Upper lobe of right lung (tissue), 1 donor: ENCODE measurements at regions not wholly inside any gene's neighbourhood (a gene's known extent, or its start where the extent isn't known, plus 50 kb on each side); places are given as distances from the start of the nearest gene placed in this dataset.

Experiments used
- ATAC-seq: fragments of 200-7000 bp; cut with Tn5 transposase; one replicate; pipeline ENCODE4 v1.9.1; 2020; ENCODE audit warnings: mild to moderate bottlenecking, moderate library complexity
- DNase-seq: peaks from one replicate; pipeline ENCODE4 v3.0.0-alpha.2; 2020
- H3K27ac ChIP-seq: fragments of 200-600 bp; one replicate; pipeline ENCODE4 v1.8.0; 2022
- H3K27me3 ChIP-seq: fragments of 200-600 bp; one replicate; pipeline ENCODE4 v1.8.0; 2022; ENCODE audit warnings: mild to moderate bottlenecking
- H3K36me3 ChIP-seq: fragments of 200-600 bp; one replicate; pipeline ENCODE4 v1.8.0; 2022
- H3K4me1 ChIP-seq: fragments of 200-600 bp; one replicate; pipeline ENCODE4 v1.8.0; 2022
- H3K4me3 ChIP-seq: fragments of 200-600 bp; one replicate; pipeline ENCODE4 v1.8.0; 2022; ENCODE audit warnings: mild to moderate bottlenecking
- H3K9me3 ChIP-seq: fragments of 200-600 bp; one replicate; pipeline ENCODE4 v1.8.0; 2022
- CTCF ChIP-seq: fragments of 200-600 bp; IDR thresholded peaks from one replicate; pipeline ENCODE4 v1.8.0; 2022; ENCODE audit warnings: antibody characterized with exemption
- intact Hi-C: fragments of 100-400 bp; cut with DNase I; formaldehyde crosslinking; loops from one replicate; pipeline ENCODE4 v1.11.0; 2022
- donor health status: DM: no; HTN: yes; CAD: no; lungs with severe emphysema.

DNA sequence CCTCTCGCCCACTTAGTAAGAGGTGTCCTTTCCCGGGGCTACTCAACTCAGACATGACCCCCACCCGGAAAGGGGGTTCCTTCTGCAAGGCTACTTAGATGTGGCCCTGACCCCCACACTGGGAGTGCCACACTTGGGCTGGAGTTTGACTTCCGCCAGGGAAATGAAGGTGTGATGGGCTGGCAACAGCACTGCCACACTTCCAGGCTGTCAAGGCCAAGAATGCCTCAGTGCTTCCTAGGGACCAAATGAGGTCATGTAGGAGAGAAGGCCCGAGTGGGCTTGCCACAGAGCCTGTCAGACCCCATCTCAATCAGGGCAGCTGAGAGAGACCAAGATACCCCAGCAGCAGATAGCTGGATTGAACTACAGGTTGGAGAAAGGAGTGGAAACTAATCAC lies 55.5 kb downstream of the DRD1 start:
- no peak for TF ChIP-seq CTCF
- intact Hi-C loops: no loop called here
- ATAC-seq: no peak

DNA sequence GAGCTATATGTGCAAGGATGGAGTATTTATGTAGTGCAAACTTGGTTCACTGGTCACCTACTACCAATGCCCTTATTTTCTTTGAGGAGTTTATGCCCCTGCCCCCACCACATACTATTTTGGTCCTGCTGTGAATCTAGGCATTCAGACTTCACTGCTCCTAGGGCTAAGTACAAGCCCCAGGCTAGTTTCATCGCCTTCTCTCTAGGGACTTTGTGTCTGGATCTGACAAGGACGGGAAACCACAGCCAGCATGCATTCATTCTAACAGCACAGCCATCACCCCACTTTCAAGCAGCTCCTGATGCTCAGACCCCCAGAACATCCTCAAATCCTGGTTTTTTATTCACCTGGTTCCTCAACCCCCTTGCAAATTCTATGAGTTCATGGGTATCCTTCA lies 56.8 kb downstream of the DRD1 start:
- no peaks in the 10 kb centered on the region for H3K9me3 ChIP-seq
- no peak overlapping the region for H3K4me3 ChIP-seq
- no peak for TF ChIP-seq CTCF
- no peaks in the 10 kb centered on the region for H3K4me1 ChIP-seq
- H3K36me3 ChIP-seq: no peaks in the 10 kb centered on the region
- no peak overlapping the region for H3K27ac ChIP-seq
- DNase-seq (no peak), ATAC-seq (no peak)
- no peaks in the 10 kb centered on the region for H3K27me3 ChIP-seq
- intact Hi-C loops: no loop called here

More for the DNA sequence above, 55.5 kb downstream of the DRD1 start:
- Histone ChIP-seq H3K9me3 (no peaks in the 10 kb centered on the region), H3K36me3 (no peaks in the 10 kb centered on the region), H3K4me1 (no peaks in the 10 kb centered on the region), H3K27me3 (no peaks in the 10 kb centered on the region), H3K27ac (no peak overlapping the region), H3K4me3 (no peak overlapping the region)
- DNase-seq: no peak

GRCh38 chr5:175386526-175386925 lies 57.5 kb downstream of the DRD1 start:
- Histone ChIP-seq H3K36me3 (no peaks in the 10 kb centered on the region), H3K9me3 (no peaks in the 10 kb centered on the region), H3K4me1 (no peaks in the 10 kb centered on the region), H3K4me3 (no peak overlapping the region), H3K27ac (no peak overlapping the region), H3K27me3 (no peaks in the 10 kb centered on the region)
- ATAC-seq (no peak), DNase-seq (no peak)
- intact Hi-C loops: no loop called here
- TF ChIP-seq CTCF: no peak

DNA sequence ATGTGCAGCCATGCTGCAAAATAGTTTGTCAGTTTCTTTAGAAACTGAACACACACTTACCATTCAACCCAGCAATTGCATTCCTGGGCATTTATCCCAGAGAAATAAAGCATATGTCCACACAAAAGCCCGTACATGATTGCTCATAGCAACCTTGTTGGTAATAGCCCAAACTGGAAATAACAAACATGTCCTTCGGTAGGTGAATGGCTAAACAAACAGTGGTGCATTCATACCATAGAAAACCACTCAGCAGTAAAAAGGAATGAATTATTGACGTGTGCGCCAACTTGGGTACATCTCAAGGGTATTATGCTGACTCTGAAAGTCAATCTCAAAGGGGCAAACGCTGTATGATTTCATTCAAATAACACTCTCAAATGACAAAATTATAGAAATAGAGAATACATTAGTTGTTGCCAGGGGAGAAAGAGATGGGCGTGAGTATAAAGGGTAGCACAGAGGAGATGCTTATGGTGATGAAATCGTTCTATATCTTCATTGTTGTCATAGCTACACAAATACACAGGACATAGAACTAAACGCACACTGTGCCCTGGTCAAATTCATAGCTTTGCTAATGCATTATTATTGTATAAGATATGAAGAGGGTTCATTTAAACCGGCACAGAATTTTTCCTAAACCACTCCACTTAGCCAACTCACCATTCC lies 58.2 kb downstream of the DRD1 start:
- intact Hi-C loops: no loop called here
- DNase-seq: no peak
- Histone ChIP-seq H3K4me1 (no peaks in the 10 kb centered on the region), H3K27me3 (no peaks in the 10 kb centered on the region), H3K9me3 (no peaks in the 10 kb centered on the region), H3K36me3 (no peaks in the 10 kb centered on the region), H3K4me3 (no peak overlapping the region), H3K27ac (no peak overlapping the region)
- peak; percentile 45 for ATAC-seq
- TF ChIP-seq CTCF: no peak

DNA sequence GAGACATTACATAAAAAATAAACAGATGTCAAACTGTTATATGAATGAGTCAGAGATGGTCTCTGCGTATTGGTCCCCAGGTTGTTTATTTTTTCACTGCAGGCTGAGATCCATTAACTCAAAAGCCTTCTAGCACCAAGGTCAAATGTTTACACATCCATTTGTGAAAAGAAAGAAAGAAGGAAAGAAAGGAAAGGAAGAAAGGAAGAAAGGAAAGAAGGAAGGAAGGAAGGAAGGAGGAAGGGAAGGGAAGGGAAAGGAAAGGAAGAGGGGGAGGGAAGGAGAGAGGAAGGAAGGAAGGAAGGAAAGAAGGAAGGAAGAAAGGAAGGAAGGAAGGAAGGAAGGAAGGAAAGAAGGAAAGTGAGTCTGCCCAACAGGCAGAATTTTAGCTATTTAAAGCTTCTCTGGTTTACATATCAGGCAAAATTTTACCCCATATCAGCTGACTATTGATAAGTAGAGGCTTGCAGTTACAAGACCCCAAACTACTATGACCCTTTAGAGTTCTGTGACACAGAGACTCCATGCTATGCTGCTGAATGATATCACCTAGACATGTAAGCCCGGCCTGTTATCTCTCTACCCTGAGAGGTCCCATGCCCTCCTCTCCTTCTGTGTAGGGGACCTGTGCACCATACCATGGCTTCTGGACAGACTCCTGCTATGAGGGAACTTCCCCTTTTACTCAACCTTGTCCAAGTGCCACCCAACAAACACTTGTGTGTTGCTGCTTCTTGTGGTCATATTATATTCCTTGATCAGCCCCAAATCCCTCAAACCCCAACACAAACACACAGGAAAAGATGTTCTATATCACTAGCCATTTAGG lies 59.0 kb downstream of the DRD1 start:
- Histone ChIP-seq H3K4me3 (no peak overlapping the region), H3K27ac (no peak overlapping the region), H3K27me3 (no peaks in the 10 kb centered on the region), H3K4me1 (no peaks in the 10 kb centered on the region), H3K36me3 (no peaks in the 10 kb centered on the region), H3K9me3 (no peaks in the 10 kb centered on the region)
- DNase-seq: no peak
- TF ChIP-seq CTCF: no peak
- no peak for ATAC-seq
- intact Hi-C loops: no loop called here
